ENCODE measurements at regions not wholly inside any gene's neighbourhood (a gene's known extent, or its start where the extent isn't known, plus 50 kb on each side); places are given as distances from the start of the nearest gene placed in this dataset.

- no peak for TF ChIP-seq CTCF (IDR thresholded peaks at IDR 0.05)
- no peak overlapping the region for H3K27ac ChIP-seq
- H3K4me3 ChIP-seq, result no peak overlapping the region
- no peak for DNase-seq (ENCODE audit: low spot score)
Observed at GRCh38 chr5:168002116-168002515, 289.3 kb upstream of the WWC1 start.

GRCh38 chr5:168005093-168005492, 286.4 kb upstream of the WWC1 start:
- no peak overlapping the region for H3K27ac ChIP-seq
- H3K4me3 ChIP-seq, result no peak overlapping the region
- no peak for DNase-seq (ENCODE audit: low spot score)
- TF ChIP-seq CTCF (IDR thresholded peaks at IDR 0.05), result no peak

GRCh38 chr5:168005936-168006335, 285.5 kb upstream of the WWC1 start:
- TF ChIP-seq CTCF (IDR thresholded peaks at IDR 0.05), result no peak
- Histone ChIP-seq H3K4me3 (no peak overlapping the region), H3K27ac (no peak overlapping the region)
- DNase-seq (ENCODE audit: low spot score), result no peak

- H3K4me3 ChIP-seq, result no peak overlapping the region
- no peak for TF ChIP-seq CTCF (IDR thresholded peaks at IDR 0.05)
- no peak for DNase-seq (ENCODE audit: low spot score)
- H3K27ac ChIP-seq, result no peak overlapping the region
Observed at GRCh38 chr5:168006456-168007130, 284.9 kb upstream of the WWC1 start.

- no peak for TF ChIP-seq CTCF (IDR thresholded peaks at IDR 0.05)
- H3K4me3 ChIP-seq, result no peak overlapping the region
- no peak for DNase-seq (ENCODE audit: low spot score)
- no peak overlapping the region for H3K27ac ChIP-seq
Observed at GRCh38 chr5:168007286-168007685, 284.2 kb upstream of the WWC1 start.

GRCh38 chr5:168008555-168008954, 282.9 kb upstream of the WWC1 start:
- no peak for TF ChIP-seq CTCF (IDR thresholded peaks at IDR 0.05)
- DNase-seq (ENCODE audit: low spot score), result no peak
- no peak overlapping the region for H3K4me3 ChIP-seq

GRCh38 chr5:168011096-168011495, 280.3 kb upstream of the WWC1 start:
- H3K27ac ChIP-seq, result no peak overlapping the region
- no peak for DNase-seq (ENCODE audit: low spot score)
- no peak for TF ChIP-seq CTCF (IDR thresholded peaks at IDR 0.05)
- H3K4me3 ChIP-seq, result no peak overlapping the region

More at GRCh38 chr5:168008555-168008954, 282.9 kb upstream of the WWC1 start:
- no peak overlapping the region for H3K27ac ChIP-seq
